ENCODE measurements at regions not wholly inside any gene's neighbourhood (a gene's known extent, or its start where the extent isn't known, plus 50 kb on each side); places are given as distances from the start of the nearest gene placed in this dataset.
A peak's percentile ranks its signal among the peaks of the same experiment; 100 is the strongest.

- Histone ChIP-seq H3K9ac (no peak overlapping the region), H3K27ac (no peak overlapping the region), H3K79me2 (ENCODE audit: low read depth) (no peaks in the 10 kb centered on the region), H3K36me3 (no peaks in the 10 kb centered on the region), H4K20me1 (ENCODE audit: low read depth) (no peaks in the 10 kb centered on the region), H3K9me3 (ENCODE audit: low read depth) (no peaks in the 10 kb centered on the region), H3K4me3 (no peak overlapping the region), H3K4me1 (no peaks in the 10 kb centered on the region), H3K27me3 (no peaks in the 10 kb centered on the region), H2AFZ (replicated peaks) (peak overlapping the region; percentile 22), H3F3A (ENCODE audit: low read depth) (no peaks in the 10 kb centered on the region), H3K4me2 (no peak overlapping the region)
- H3K4me1 Mint-ChIP-seq, result peaks cover 3% of the 10 kb centered on the region
- no peak overlapping the region for H3K27ac Mint-ChIP-seq
- H3K27me3 Mint-ChIP-seq (ENCODE audit: insufficient read depth, low read depth), result no peaks in the 10 kb centered on the region
- no peak overlapping the region for H3K4me3 Mint-ChIP-seq
- DNase-seq (ENCODE audit: low spot score), result no peak
- peaks cover 21% of the 10 kb centered on the region for H3K9me3 Mint-ChIP-seq
- peaks cover 6% of the 10 kb centered on the region for H3K36me3 Mint-ChIP-seq
- TF ChIP-seq EZH2 (IDR thresholded peaks at IDR 0.05) (no peak), EZH2phosphoT487 (IDR thresholded peaks at IDR 0.05) (no peak), CTCF (IDR thresholded peaks at IDR 0.05) (no peak)
These were observed 247.3 kb downstream of the PARM1 start for GRCh38 chr4:75180217-75180616.

- Mint-ChIP-seq H3K4me3 (no peak overlapping the region), H3K27ac (no peak overlapping the region)
- no peak for TF ChIP-seq EZH2phosphoT487 (IDR thresholded peaks at IDR 0.05)
- no peak for TF ChIP-seq CTCF (IDR thresholded peaks at IDR 0.05)
- TF ChIP-seq EZH2 (IDR thresholded peaks at IDR 0.05), result no peak
These were observed 246.6 kb downstream of the PARM1 start for GRCh38 chr4:75179510-75179909.

GRCh38 chr4:75172551-75172950, 239.6 kb downstream of the PARM1 start:
- Histone ChIP-seq H3K4me1 (peaks cover 10% of the 10 kb centered on the region), H3K27ac (no peak overlapping the region), H3K79me2 (ENCODE audit: low read depth) (no peaks in the 10 kb centered on the region), H3K9me3 (ENCODE audit: low read depth) (no peaks in the 10 kb centered on the region), H3K4me3 (no peak overlapping the region), H3F3A (ENCODE audit: low read depth) (no peaks in the 10 kb centered on the region), H2AFZ (replicated peaks) (no peak overlapping the region), H3K27me3 (no peaks in the 10 kb centered on the region), H3K9ac (no peak overlapping the region), H4K20me1 (ENCODE audit: low read depth) (no peaks in the 10 kb centered on the region), H3K4me2 (no peak overlapping the region), H3K36me3 (no peaks in the 10 kb centered on the region)
- Mint-ChIP-seq H3K4me3 (no peak overlapping the region), H3K9me3 (peaks cover 2% of the 10 kb centered on the region), H3K36me3 (no peaks in the 10 kb centered on the region), H3K27ac (peak overlapping the region; percentile 81), H3K27me3 (ENCODE audit: insufficient read depth, low read depth) (no peaks in the 10 kb centered on the region), H3K4me1 (peaks cover 15% of the 10 kb centered on the region)
- no peak for DNase-seq (ENCODE audit: low spot score)
- TF ChIP-seq CTCF (IDR thresholded peaks at IDR 0.05) (no peak), EZH2 (IDR thresholded peaks at IDR 0.05) (no peak), EZH2phosphoT487 (IDR thresholded peaks at IDR 0.05) (no peak)

More at GRCh38 chr4:75179510-75179909, 246.6 kb downstream of the PARM1 start:
- H3K4me1 ChIP-seq, result no peaks in the 10 kb centered on the region
- H3K4me2 ChIP-seq, result no peak overlapping the region
- peaks cover 6% of the 10 kb centered on the region for H3K36me3 Mint-ChIP-seq
- no peaks in the 10 kb centered on the region for H4K20me1 ChIP-seq (ENCODE audit: low read depth)
- peaks cover 3% of the 10 kb centered on the region for H3K4me1 Mint-ChIP-seq
- no peaks in the 10 kb centered on the region for H3F3A ChIP-seq (ENCODE audit: low read depth)
- H2AFZ ChIP-seq (replicated peaks), result no peak overlapping the region
- no peak overlapping the region for H3K27ac ChIP-seq
- H3K9ac ChIP-seq, result no peak overlapping the region
- peaks cover 18% of the 10 kb centered on the region for H3K9me3 Mint-ChIP-seq
- no peak for DNase-seq (ENCODE audit: low spot score)
- no peaks in the 10 kb centered on the region for H3K9me3 ChIP-seq (ENCODE audit: low read depth)
- H3K36me3 ChIP-seq, result no peaks in the 10 kb centered on the region
- no peaks in the 10 kb centered on the region for H3K27me3 ChIP-seq
- no peaks in the 10 kb centered on the region for H3K27me3 Mint-ChIP-seq (ENCODE audit: insufficient read depth, low read depth)
- no peaks in the 10 kb centered on the region for H3K79me2 ChIP-seq (ENCODE audit: low read depth)
- no peak overlapping the region for H3K4me3 ChIP-seq
